ENCODE measurements at regions not wholly inside any gene's neighbourhood (a gene's known extent, or its start where the extent isn't known, plus 50 kb on each side); places are given as distances from the start of the nearest gene placed in this dataset.

GRCh38 chr3:148034353-148034752 is 625.2 kb downstream of the ZIC1 start:
- H3K27ac Mint-ChIP-seq, result no peak overlapping the region
- no peaks in the 10 kb centered on the region for H3K4me1 Mint-ChIP-seq
- no peaks in the 10 kb centered on the region for H3K36me3 Mint-ChIP-seq
- H3K9me3 Mint-ChIP-seq, result peaks cover 2% of the 10 kb centered on the region
- H3K4me3 Mint-ChIP-seq, result no peak overlapping the region
- H3K27me3 Mint-ChIP-seq, result no peaks in the 10 kb centered on the region
- no peak for DNase-seq

- Mint-ChIP-seq H3K27me3 (no peaks in the 10 kb centered on the region), H3K27ac (no peak overlapping the region), H3K4me3 (no peak overlapping the region)
Observed at GRCh38 chr3:148036331-148036876, 627.2 kb downstream of the ZIC1 start.

GRCh38 chr3:148042663-148043445 is 633.7 kb downstream of the ZIC1 start:
- Mint-ChIP-seq H3K9me3 (peaks cover 2% of the 10 kb centered on the region), H3K27me3 (no peaks in the 10 kb centered on the region), H3K4me1 (no peaks in the 10 kb centered on the region), H3K36me3 (no peaks in the 10 kb centered on the region), H3K27ac (no peak overlapping the region), H3K4me3 (no peak overlapping the region)
- DNase-seq, result no peak

More at GRCh38 chr3:148036331-148036876, 627.2 kb downstream of the ZIC1 start:
- Mint-ChIP-seq H3K9me3 (peaks cover 2% of the 10 kb centered on the region), H3K36me3 (no peaks in the 10 kb centered on the region), H3K4me1 (no peaks in the 10 kb centered on the region)
- DNase-seq, result no peak

- no peaks in the 10 kb centered on the region for H3K4me1 Mint-ChIP-seq
- no peak overlapping the region for H3K27ac Mint-ChIP-seq
- H3K4me3 Mint-ChIP-seq, result no peak overlapping the region
- peaks cover 2% of the 10 kb centered on the region for H3K9me3 Mint-ChIP-seq
- no peaks in the 10 kb centered on the region for H3K27me3 Mint-ChIP-seq
- no peak for DNase-seq
- H3K36me3 Mint-ChIP-seq, result no peaks in the 10 kb centered on the region
Observed at GRCh38 chr3:148044151-148044550, 635.0 kb downstream of the ZIC1 start.

- H3K27ac Mint-ChIP-seq, result no peak overlapping the region
- no peaks in the 10 kb centered on the region for H3K4me1 Mint-ChIP-seq
- no peaks in the 10 kb centered on the region for H3K36me3 Mint-ChIP-seq
- no peak for DNase-seq
- H3K4me3 Mint-ChIP-seq, result no peak overlapping the region
- peaks cover 2% of the 10 kb centered on the region for H3K9me3 Mint-ChIP-seq
- H3K27me3 Mint-ChIP-seq, result no peaks in the 10 kb centered on the region
Observed at GRCh38 chr3:148054999-148055398, 642.7 kb upstream of the AGTR1 start.

GRCh38 chr3:148062590-148062989 is 635.1 kb upstream of the AGTR1 start:
- Mint-ChIP-seq H3K4me3 (no peak overlapping the region), H3K36me3 (no peaks in the 10 kb centered on the region), H3K27ac (no peak overlapping the region), H3K9me3 (no peaks in the 10 kb centered on the region), H3K4me1 (no peaks in the 10 kb centered on the region), H3K27me3 (no peaks in the 10 kb centered on the region)
- DNase-seq, result no peak

- DNase-seq, result no peak
- Mint-ChIP-seq H3K27me3 (no peaks in the 10 kb centered on the region), H3K36me3 (no peaks in the 10 kb centered on the region), H3K4me1 (no peaks in the 10 kb centered on the region), H3K9me3 (no peaks in the 10 kb centered on the region), H3K4me3 (no peak overlapping the region), H3K27ac (no peak overlapping the region)
Observed at GRCh38 chr3:148066802-148067201, 630.9 kb upstream of the AGTR1 start.

GRCh38 chr3:148068466-148068865 is 629.2 kb upstream of the AGTR1 start:
- Mint-ChIP-seq H3K27ac (no peak overlapping the region), H3K9me3 (no peaks in the 10 kb centered on the region), H3K27me3 (no peaks in the 10 kb centered on the region), H3K4me1 (no peaks in the 10 kb centered on the region), H3K36me3 (no peaks in the 10 kb centered on the region), H3K4me3 (no peak overlapping the region)
- no peak for DNase-seq

- no peak overlapping the region for H3K4me3 Mint-ChIP-seq
- DNase-seq, result no peak
Observed at GRCh38 chr3:148070041-148070440, 627.7 kb upstream of the AGTR1 start.

GRCh38 chr3:148073721-148074456 is 623.8 kb upstream of the AGTR1 start:
- Mint-ChIP-seq H3K36me3 (no peaks in the 10 kb centered on the region), H3K27me3 (no peaks in the 10 kb centered on the region), H3K9me3 (no peaks in the 10 kb centered on the region), H3K4me3 (no peak overlapping the region), H3K27ac (no peak overlapping the region), H3K4me1 (no peaks in the 10 kb centered on the region)
- no peak for DNase-seq

More at GRCh38 chr3:148070041-148070440, 627.7 kb upstream of the AGTR1 start:
- Mint-ChIP-seq H3K27me3 (no peaks in the 10 kb centered on the region), H3K4me1 (no peaks in the 10 kb centered on the region), H3K9me3 (no peaks in the 10 kb centered on the region), H3K36me3 (no peaks in the 10 kb centered on the region), H3K27ac (no peak overlapping the region)

- no peaks in the 10 kb centered on the region for H3K9me3 Mint-ChIP-seq
- H3K4me1 Mint-ChIP-seq, result no peaks in the 10 kb centered on the region
- H3K4me3 Mint-ChIP-seq, result no peak overlapping the region
- no peak for DNase-seq
- no peaks in the 10 kb centered on the region for H3K36me3 Mint-ChIP-seq
- no peaks in the 10 kb centered on the region for H3K27me3 Mint-ChIP-seq
- no peak overlapping the region for H3K27ac Mint-ChIP-seq
Observed at GRCh38 chr3:148074946-148075345, 622.8 kb upstream of the AGTR1 start.

- Mint-ChIP-seq H3K9me3 (no peaks in the 10 kb centered on the region), H3K4me1 (no peaks in the 10 kb centered on the region), H3K27ac (no peak overlapping the region), H3K36me3 (no peaks in the 10 kb centered on the region), H3K4me3 (no peak overlapping the region), H3K27me3 (no peaks in the 10 kb centered on the region)
- no peak for DNase-seq
Observed at GRCh38 chr3:148075771-148076716, 621.7 kb upstream of the AGTR1 start.

- H3K36me3 Mint-ChIP-seq, result no peaks in the 10 kb centered on the region
- H3K4me1 Mint-ChIP-seq, result no peaks in the 10 kb centered on the region
- H3K4me3 Mint-ChIP-seq, result no peak overlapping the region
- H3K27me3 Mint-ChIP-seq, result no peaks in the 10 kb centered on the region
- no peaks in the 10 kb centered on the region for H3K9me3 Mint-ChIP-seq
- DNase-seq, result no peak
- H3K27ac Mint-ChIP-seq, result no peak overlapping the region
Observed at GRCh38 chr3:148077318-148077923, 620.3 kb upstream of the AGTR1 start.

GRCh38 chr3:148077965-148078364 is 619.7 kb upstream of the AGTR1 start:
- Mint-ChIP-seq H3K4me3 (no peak overlapping the region), H3K9me3 (no peaks in the 10 kb centered on the region), H3K27me3 (no peaks in the 10 kb centered on the region), H3K4me1 (no peaks in the 10 kb centered on the region), H3K27ac (no peak overlapping the region), H3K36me3 (no peaks in the 10 kb centered on the region)
- DNase-seq, result no peak

Measured in activated naive CD8-positive, alpha-beta T cell treated with anti-CD3 and anti-CD28 coated beads for 36 hours (primary cell).